H9 (cell line): ENCODE measurements at regions not wholly inside any gene's neighbourhood (a gene's known extent, or its start where the extent isn't known, plus 50 kb on each side); places are given as distances from the start of the nearest gene placed in this dataset.

Experiments used
- DNase-seq: peaks from one replicate; pipeline ENCODE4 v3.0.0-alpha.2; 2017
- H2AFZ ChIP-seq: one replicate; pipeline ENCODE4 v1.6.1; 2013; ENCODE audit warnings: mild to moderate bottlenecking, low read length, control low read depth, moderate library complexity
- H2AK5ac ChIP-seq: 2 replicates; pipeline ENCODE4 v1.6.1; 2013; ENCODE audit warnings: low read length, control low read depth, mixed read lengths; ENCODE audit not compliant: insufficient read length
- H2BK120ac ChIP-seq: one replicate; pipeline ENCODE4 v1.6.1; 2013; ENCODE audit warnings: low read depth, mild to moderate bottlenecking, low read length, control low read depth, inconsistent platforms; ENCODE audit not compliant: poor library complexity, severe bottlenecking
- H2BK12ac ChIP-seq: 2 replicates; pipeline ENCODE4 v1.6.1; 2013; ENCODE audit warnings: low read length, control low read depth, mixed read lengths, low read depth; ENCODE audit not compliant: insufficient read length
- H2BK15ac ChIP-seq: 2 replicates; pipeline ENCODE4 v1.6.1; 2013; ENCODE audit warnings: low read depth, low read length, control low read depth
- H2BK20ac ChIP-seq: one replicate; pipeline ENCODE4 v1.6.1; 2013; ENCODE audit warnings: low read depth, mild to moderate bottlenecking, low read length, control low read depth, inconsistent platforms; ENCODE audit not compliant: poor library complexity, severe bottlenecking
- H2BK5ac ChIP-seq: 2 replicates; pipeline ENCODE4 v1.6.1; 2013; ENCODE audit warnings: low read length, control low read depth, mixed read lengths; ENCODE audit not compliant: insufficient read length
- H3K14ac ChIP-seq: 2 replicates; pipeline ENCODE4 v1.6.1; 2013; ENCODE audit warnings: low read length, control low read depth; ENCODE audit not compliant: insufficient read depth
- H3K18ac ChIP-seq: 2 replicates; pipeline ENCODE4 v1.6.1; 2013; ENCODE audit warnings: low read depth, mild to moderate bottlenecking, mixed read lengths, low read length, control low read depth; ENCODE audit not compliant: insufficient read length
- H3K23ac ChIP-seq: 2 replicates; pipeline ENCODE4 v1.6.1; 2013; ENCODE audit warnings: low read length, control low read depth, mixed read lengths, low read depth; ENCODE audit not compliant: insufficient read length
- H3K23me2 ChIP-seq: 2 replicates; pipeline ENCODE4 v1.6.1; 2013; ENCODE audit warnings: low read depth, mild to moderate bottlenecking, mixed read lengths, low read length, control low read depth; ENCODE audit not compliant: insufficient read length, poor library complexity, severe bottlenecking
- H3K27ac ChIP-seq: 2 replicates; pipeline ENCODE4 v1.5.1; 2013; ENCODE audit warnings: low read length, control low read depth, mixed read lengths, low read depth; ENCODE audit not compliant: insufficient read length
- H3K27me3 ChIP-seq: 2 replicates; pipeline ENCODE4 v1.6.1; 2013; ENCODE audit warnings: low read length, control low read depth, inconsistent platforms; ENCODE audit not compliant: insufficient read depth
- H3K4ac ChIP-seq: 2 replicates; pipeline ENCODE4 v1.6.1; 2013; ENCODE audit warnings: low read depth, mild to moderate bottlenecking, control low read depth, inconsistent platforms, low read length, moderate library complexity
- H3K4me1 ChIP-seq: 2 replicates; pipeline ENCODE4 v1.6.1; 2013; ENCODE audit warnings: low read length, control low read depth, inconsistent platforms; ENCODE audit not compliant: insufficient read depth
- H3K4me2 ChIP-seq: 2 replicates; pipeline ENCODE4 v1.6.1; 2013; ENCODE audit warnings: low read length, control low read depth, mixed read lengths; ENCODE audit not compliant: insufficient read length, insufficient read depth
- H3K56ac ChIP-seq: 2 replicates; pipeline ENCODE4 v1.6.1; 2013; ENCODE audit warnings: low read depth, mild to moderate bottlenecking, mixed read lengths, low read length, control low read depth; ENCODE audit not compliant: insufficient read length
- H3K79me1 ChIP-seq: 2 replicates; pipeline ENCODE4 v1.6.1; 2013; ENCODE audit warnings: low read depth, mild to moderate bottlenecking, moderate library complexity, low read length, control low read depth, inconsistent platforms; ENCODE audit not compliant: insufficient read depth, poor library complexity, severe bottlenecking
- H3K79me2 ChIP-seq: 2 replicates; pipeline ENCODE4 v1.6.1; 2013; ENCODE audit warnings: low read length, control low read depth, inconsistent platforms; ENCODE audit not compliant: insufficient read depth
- H3K9ac ChIP-seq: 2 replicates; pipeline ENCODE4 v1.6.1; 2013; ENCODE audit warnings: low read length, control low read depth, mixed read lengths; ENCODE audit not compliant: insufficient read length; ENCODE audit errors: extremely low read depth
- H3K9me3 ChIP-seq: one replicate; pipeline ENCODE4 v1.6.1; 2013; ENCODE audit warnings: low read depth, low read length, inconsistent platforms; ENCODE audit not compliant: control insufficient read depth
- H3T11ph ChIP-seq: one replicate; pipeline ENCODE4 v1.6.1; 2013; ENCODE audit warnings: mild to moderate bottlenecking, low read length, control low read depth, inconsistent platforms
- H4K20me1 ChIP-seq: one replicate; pipeline ENCODE4 v1.6.1; 2013; ENCODE audit not compliant: control insufficient read depth, insufficient read length, insufficient read depth
- H4K5ac ChIP-seq: 2 replicates; pipeline ENCODE4 v1.6.1; 2013; ENCODE audit warnings: low read depth, mild to moderate bottlenecking, mixed read lengths, low read length, control low read depth; ENCODE audit not compliant: insufficient read length
- H4K8ac ChIP-seq: replicated peaks from 2 replicates; pipeline ENCODE4 v1.6.1; 2013; ENCODE audit warnings: low read length, control low read depth, mixed read lengths, low read depth; ENCODE audit not compliant: insufficient read length
- H4K91ac ChIP-seq: 2 replicates; pipeline ENCODE4 v1.6.1; 2013; ENCODE audit warnings: low read depth, mild to moderate bottlenecking, moderate library complexity, mixed read lengths, low read length, control low read depth; ENCODE audit not compliant: insufficient read length
- H3K27ac Mint-ChIP-seq, 3 experiments: 2 replicates in 2 of 3; 3 replicates in 1 of 3; pipeline ENCODE4 v1.8.0; 2020 to 2021; ENCODE audit warnings: mixed read lengths in 3 of 3, mild to moderate bottlenecking in 1 of 3, moderate library complexity in 1 of 3
- H3K27me3 Mint-ChIP-seq: 2 replicates; pipeline ENCODE4 v1.8.0; 2021; ENCODE audit warnings: low read depth, mild to moderate bottlenecking, moderate library complexity, mixed read lengths
- H3K36me3 Mint-ChIP-seq, 3 experiments: 2 replicates in 2 of 3; 3 replicates in 1 of 3; pipeline ENCODE4 v1.8.0; 2020 to 2021; ENCODE audit warnings: low read depth in 3 of 3, mixed read lengths in 3 of 3; ENCODE audit not compliant: insufficient read depth in 1 of 3
- H3K4me1 Mint-ChIP-seq, 2 experiments: 2 replicates each; pipeline ENCODE4 v1.8.0; 2020; ENCODE audit warnings: mixed read lengths in 2 of 2
- H3K4me3 Mint-ChIP-seq, 2 experiments: 2 replicates in 1 of 2; 3 replicates in 1 of 2; pipeline ENCODE4 v1.8.0; 2020 to 2021; ENCODE audit warnings: mild to moderate bottlenecking in 2 of 2, mixed read lengths in 2 of 2, moderate library complexity in 1 of 2
- H3K9me3 Mint-ChIP-seq, 2 experiments: 2 replicates in 1 of 2; 3 replicates in 1 of 2; pipeline ENCODE4 v1.8.0; 2020; ENCODE audit warnings: mild to moderate bottlenecking in 2 of 2, mixed read lengths in 2 of 2, moderate library complexity in 1 of 2
- WGBS: extraction: QIAGEN DNeasy Blood & Tissue Kit; methylation state at CpG from one replicate; pipeline ENCODE4 v1.1.7; 2013; ENCODE audit warnings: missing lambda C conversion rate, low lambda C conversion rate, mixed read lengths; ENCODE audit not compliant: insufficient read length; ENCODE audit errors: extremely low coverage; 5-methylcytosine and 5-hydroxymethylcytosine counted together
- TF ChIP-seq, protein P1 (sequence below): fragments of 200-600 bp; sonication (generic); conservative IDR thresholded peaks from 3 replicates; pipeline ENCODE4 v1.8.0; 2021; ENCODE audit warnings: antibody characterized with exemption, mild to moderate bottlenecking

DNA sequence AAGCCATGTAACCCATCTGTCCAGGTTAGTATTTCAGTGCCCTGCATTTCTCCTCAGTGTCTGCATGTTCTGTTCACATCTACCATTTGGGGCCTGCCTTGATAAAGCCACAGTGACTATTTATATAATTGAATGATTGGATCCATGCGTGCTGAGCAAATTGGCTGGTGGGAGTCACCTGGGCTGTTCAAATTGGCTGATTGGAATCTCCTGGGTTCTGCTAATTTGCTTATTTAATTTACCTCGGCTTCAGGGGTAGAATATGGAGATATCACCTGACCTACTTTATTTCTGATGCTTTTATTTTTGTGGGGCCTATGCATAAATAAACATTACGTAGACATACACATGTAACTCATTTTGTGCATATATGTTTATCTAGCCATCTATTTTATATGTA is 167.7 kb downstream of the ZNF486 start:
- TF ChIP-seq, protein P1, sequence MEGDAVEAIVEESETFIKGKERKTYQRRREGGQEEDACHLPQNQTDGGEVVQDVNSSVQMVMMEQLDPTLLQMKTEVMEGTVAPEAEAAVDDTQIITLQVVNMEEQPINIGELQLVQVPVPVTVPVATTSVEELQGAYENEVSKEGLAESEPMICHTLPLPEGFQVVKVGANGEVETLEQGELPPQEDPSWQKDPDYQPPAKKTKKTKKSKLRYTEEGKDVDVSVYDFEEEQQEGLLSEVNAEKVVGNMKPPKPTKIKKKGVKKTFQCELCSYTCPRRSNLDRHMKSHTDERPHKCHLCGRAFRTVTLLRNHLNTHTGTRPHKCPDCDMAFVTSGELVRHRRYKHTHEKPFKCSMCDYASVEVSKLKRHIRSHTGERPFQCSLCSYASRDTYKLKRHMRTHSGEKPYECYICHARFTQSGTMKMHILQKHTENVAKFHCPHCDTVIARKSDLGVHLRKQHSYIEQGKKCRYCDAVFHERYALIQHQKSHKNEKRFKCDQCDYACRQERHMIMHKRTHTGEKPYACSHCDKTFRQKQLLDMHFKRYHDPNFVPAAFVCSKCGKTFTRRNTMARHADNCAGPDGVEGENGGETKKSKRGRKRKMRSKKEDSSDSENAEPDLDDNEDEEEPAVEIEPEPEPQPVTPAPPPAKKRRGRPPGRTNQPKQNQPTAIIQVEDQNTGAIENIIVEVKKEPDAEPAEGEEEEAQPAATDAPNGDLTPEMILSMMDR, result no peak
- no peak overlapping the region for H3K4me2 ChIP-seq
- DNase-seq, result no peak
- H3K9me3 ChIP-seq, result no peaks in the 10 kb centered on the region
- WGBS, result no CpG with 5 or more reads among the region's 3 CpGs
- H3K79me2 ChIP-seq, result no peaks in the 10 kb centered on the region
- no peak overlapping the region for H3K27ac ChIP-seq
- H3T11ph ChIP-seq, result no peak overlapping the region
- H4K20me1 ChIP-seq, result no peaks in the 10 kb centered on the region
- H2BK120ac ChIP-seq, result no peak overlapping the region
- H2AFZ ChIP-seq, result no peak overlapping the region
- H3K27me3 ChIP-seq, result no peaks in the 10 kb centered on the region
- no peak overlapping the region for H3K23ac ChIP-seq
- H3K36me3 Mint-ChIP-seq, result peaks cover 3 to 8% (median 7%) of the 10 kb centered on the region in 3 experiments; a peak in 5 of 7 replicates
- H3K4me1 Mint-ChIP-seq, result no peaks in the 10 kb centered on the region
- H4K91ac ChIP-seq, result no peak overlapping the region
- H2BK20ac ChIP-seq, result no peak overlapping the region
- no peaks in the 10 kb centered on the region for H3K23me2 ChIP-seq
- no peak overlapping the region for H4K8ac ChIP-seq
- no peaks in the 10 kb centered on the region for H3K79me1 ChIP-seq
- no peak overlapping the region for H2BK15ac ChIP-seq
- no peak overlapping the region for H2BK12ac ChIP-seq
- no peaks in the 10 kb centered on the region for H3K4me1 ChIP-seq
- no peak overlapping the region for H4K5ac ChIP-seq
- H3K27me3 Mint-ChIP-seq, result no peaks in the 10 kb centered on the region
- no peak overlapping the region for H2BK5ac ChIP-seq
- H3K14ac ChIP-seq, result no peak overlapping the region
- H3K4me3 Mint-ChIP-seq, result no peak overlapping the region
- H3K27ac Mint-ChIP-seq, result no peak overlapping the region
- H3K9ac ChIP-seq, result no peak overlapping the region
- peaks cover 13 to 17% of the 10 kb centered on the region in 2 experiments; a peak in 4 of 5 replicates for H3K9me3 Mint-ChIP-seq
- no peak overlapping the region for H3K56ac ChIP-seq
- H2AK5ac ChIP-seq, result no peak overlapping the region
- no peak overlapping the region for H3K18ac ChIP-seq
- no peak overlapping the region for H3K4ac ChIP-seq
